ENCODE measurements at regions not wholly inside any gene's neighbourhood (a gene's known extent, or its start where the extent isn't known, plus 50 kb on each side); places are given as distances from the start of the nearest gene placed in this dataset.

DNA sequence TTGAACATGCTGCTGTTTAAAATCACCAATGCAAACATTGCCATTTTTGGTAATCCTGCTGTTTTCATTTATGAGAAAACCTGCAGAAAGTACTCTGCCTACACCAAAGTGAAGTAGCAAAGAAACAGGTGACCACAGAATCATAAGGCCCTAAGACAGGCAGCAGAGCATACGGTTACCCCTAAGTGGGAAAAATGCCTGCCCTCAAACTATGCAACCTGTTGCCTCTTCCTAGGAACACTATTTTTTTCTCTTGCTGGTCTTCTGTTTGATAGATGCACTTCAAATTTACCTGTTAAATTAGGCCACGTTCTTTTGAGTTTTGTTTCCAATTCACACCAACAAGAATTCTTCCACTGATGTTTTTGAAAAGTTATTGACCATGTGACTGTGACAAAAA, 89.5 kb upstream of the RAB4A start:
- DNase-seq (no peak), ATAC-seq (no peak)
- no peaks in the 10 kb centered on the region for H3K9me3 ChIP-seq
- intact Hi-C loops (cut with DNase I) = no loop called here
- no peaks in the 10 kb centered on the region for H3K36me3 ChIP-seq (ENCODE audit: insufficient read depth in 1 of 2, low read depth in 1 of 2)
- no peaks in the 10 kb centered on the region for H3K4me1 ChIP-seq
- H3K27me3 ChIP-seq (ENCODE audit: insufficient read depth in 3 of 3, low read length in 2 of 3) = no peaks in the 10 kb centered on the region
- no peak overlapping the region for H3K27ac ChIP-seq
- 90 to 94% (median 92%) methylated on average over 2 of the region's 2 CpGs for WGBS, 3 donors
- TF ChIP-seq, protein P1, sequence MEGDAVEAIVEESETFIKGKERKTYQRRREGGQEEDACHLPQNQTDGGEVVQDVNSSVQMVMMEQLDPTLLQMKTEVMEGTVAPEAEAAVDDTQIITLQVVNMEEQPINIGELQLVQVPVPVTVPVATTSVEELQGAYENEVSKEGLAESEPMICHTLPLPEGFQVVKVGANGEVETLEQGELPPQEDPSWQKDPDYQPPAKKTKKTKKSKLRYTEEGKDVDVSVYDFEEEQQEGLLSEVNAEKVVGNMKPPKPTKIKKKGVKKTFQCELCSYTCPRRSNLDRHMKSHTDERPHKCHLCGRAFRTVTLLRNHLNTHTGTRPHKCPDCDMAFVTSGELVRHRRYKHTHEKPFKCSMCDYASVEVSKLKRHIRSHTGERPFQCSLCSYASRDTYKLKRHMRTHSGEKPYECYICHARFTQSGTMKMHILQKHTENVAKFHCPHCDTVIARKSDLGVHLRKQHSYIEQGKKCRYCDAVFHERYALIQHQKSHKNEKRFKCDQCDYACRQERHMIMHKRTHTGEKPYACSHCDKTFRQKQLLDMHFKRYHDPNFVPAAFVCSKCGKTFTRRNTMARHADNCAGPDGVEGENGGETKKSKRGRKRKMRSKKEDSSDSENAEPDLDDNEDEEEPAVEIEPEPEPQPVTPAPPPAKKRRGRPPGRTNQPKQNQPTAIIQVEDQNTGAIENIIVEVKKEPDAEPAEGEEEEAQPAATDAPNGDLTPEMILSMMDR (IDR thresholded peaks at IDR 0.05) = no peak
- H3K4me3 ChIP-seq = no peak overlapping the region

DNA sequence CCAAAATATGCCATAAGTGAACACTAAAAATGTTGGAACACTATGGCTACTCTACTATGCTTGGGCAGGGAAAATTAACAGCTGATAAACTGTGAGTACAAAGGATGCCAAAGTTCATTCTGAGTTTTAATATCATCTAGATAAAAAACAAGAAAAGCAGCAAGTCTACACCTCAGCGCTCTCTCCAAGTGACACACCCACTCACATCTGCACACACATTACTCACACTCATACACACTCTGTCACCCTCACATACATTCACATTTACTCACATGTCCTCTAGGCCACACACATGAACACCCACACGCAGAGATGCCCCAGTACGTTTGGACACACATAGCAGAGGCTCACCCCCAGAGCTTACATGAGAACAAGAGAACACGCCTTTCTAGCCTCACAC, 87.3 kb upstream of the RAB4A start:
- intact Hi-C loops (cut with DNase I) = no loop called here
- DNase-seq (no peak), ATAC-seq (no peak)
- H3K4me3 ChIP-seq = no peak overlapping the region
- H3K4me1 ChIP-seq = no peaks in the 10 kb centered on the region
- no peaks in the 10 kb centered on the region for H3K27me3 ChIP-seq (ENCODE audit: insufficient read depth in 3 of 3, low read length in 2 of 3)
- no peaks in the 10 kb centered on the region for H3K36me3 ChIP-seq (ENCODE audit: insufficient read depth in 1 of 2, low read depth in 1 of 2)
- 93 to 96% (median 93%) methylated on average over 4 of the region's 4 CpGs for WGBS, 3 donors
- TF ChIP-seq, protein P1 (IDR thresholded peaks at IDR 0.05) = no peak
- H3K9me3 ChIP-seq = no peaks in the 10 kb centered on the region
- H3K27ac ChIP-seq = no peak overlapping the region

- intact Hi-C loops (cut with DNase I) = no loop called here
- Histone ChIP-seq H3K27me3 (ENCODE audit: insufficient read depth in 3 of 3, low read length in 2 of 3) (no peaks in the 10 kb centered on the region), H3K4me3 (no peak overlapping the region), H3K27ac (no peak overlapping the region), H3K9me3 (no peaks in the 10 kb centered on the region), H3K4me1 (no peaks in the 10 kb centered on the region), H3K36me3 (ENCODE audit: insufficient read depth in 1 of 2, low read depth in 1 of 2) (no peaks in the 10 kb centered on the region)
- DNase-seq (no peak), ATAC-seq (no peak)
- TF ChIP-seq, protein P1 (IDR thresholded peaks at IDR 0.05) = no peak
- WGBS, 3 donors = 80 to 91% (median 88%) methylated on average over 4 of the region's 4 CpGs
Measured at GRCh38 chr1:229184066-229184465, 86.8 kb upstream of the RAB4A start.

DNA sequence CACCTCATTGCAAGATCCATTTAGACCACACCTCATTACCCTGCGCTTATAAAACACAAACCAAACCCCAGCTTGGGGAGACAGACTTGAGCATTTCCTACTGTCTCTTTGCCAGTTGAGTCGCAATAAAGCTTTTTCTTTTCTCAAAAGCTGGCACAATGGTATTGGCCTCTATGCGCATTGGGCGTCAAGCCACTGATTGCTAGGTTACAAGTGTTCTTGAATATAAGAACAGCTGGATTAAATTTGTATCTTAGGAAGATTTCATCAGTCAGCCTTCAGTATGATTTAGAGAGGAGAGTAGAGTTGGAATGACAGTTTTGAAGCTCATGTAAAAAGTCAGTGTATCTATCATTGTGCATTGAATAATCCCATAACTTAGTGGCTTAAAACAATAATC, 84.9 kb upstream of the RAB4A start:
- WGBS, 3 donors = 86 to 96% (median 89%) methylated on average over 4 of the region's 4 CpGs
- H3K27ac ChIP-seq = no peak overlapping the region
- TF ChIP-seq, protein P1 (IDR thresholded peaks at IDR 0.05) = no peak
- no peak for DNase-seq
- no peak overlapping the region for H3K4me3 ChIP-seq
- no peaks in the 10 kb centered on the region for H3K36me3 ChIP-seq (ENCODE audit: insufficient read depth in 1 of 2, low read depth in 1 of 2)
- H3K4me1 ChIP-seq = no peaks in the 10 kb centered on the region
- no peak for ATAC-seq
- intact Hi-C loops (cut with DNase I) = no loop called here
- H3K27me3 ChIP-seq (ENCODE audit: insufficient read depth in 3 of 3, low read length in 2 of 3) = no peaks in the 10 kb centered on the region
- H3K9me3 ChIP-seq = no peaks in the 10 kb centered on the region

DNA sequence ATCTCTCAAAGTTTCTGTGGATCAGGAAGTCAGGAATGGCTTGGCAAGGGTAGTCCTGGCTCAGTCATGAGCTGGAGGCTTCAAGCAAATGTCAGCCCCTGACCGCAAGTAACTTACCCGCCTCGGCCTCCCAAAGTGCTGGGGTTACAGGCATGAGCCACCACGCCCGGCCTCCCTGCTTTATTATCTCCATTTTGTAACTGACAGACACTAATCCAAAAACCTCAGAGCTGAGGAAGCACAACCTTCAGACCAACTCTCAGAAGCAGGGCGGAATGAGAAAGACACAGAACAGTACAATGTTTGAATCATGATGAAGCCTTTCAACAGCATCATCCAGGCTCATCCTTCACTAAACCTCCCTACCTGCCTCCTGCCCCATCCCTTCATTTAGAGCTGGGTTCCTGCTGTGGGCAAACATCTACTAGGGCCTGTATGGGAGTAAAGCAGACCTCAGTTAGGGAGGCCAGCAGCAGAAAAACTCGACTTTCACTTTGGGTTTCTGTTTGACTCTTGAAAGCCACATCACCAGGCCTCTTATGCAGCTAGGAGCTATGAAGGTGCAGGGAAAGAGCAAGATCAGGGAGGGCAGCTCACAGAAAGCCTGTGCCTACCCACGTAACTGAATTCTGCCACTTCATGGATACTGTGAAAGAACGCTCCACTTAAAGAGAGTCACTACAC, 84.4 kb upstream of the RAB4A start:
- H3K4me1 ChIP-seq = no peaks in the 10 kb centered on the region
- H3K27ac ChIP-seq = no peak overlapping the region
- intact Hi-C loops (cut with DNase I) = no loop called here
- H3K36me3 ChIP-seq (ENCODE audit: insufficient read depth in 1 of 2, low read depth in 1 of 2) = no peaks in the 10 kb centered on the region
- H3K4me3 ChIP-seq = no peak overlapping the region
- 93 to 96% (median 94%) methylated on average over 9 of the region's 9 CpGs for WGBS, 3 donors
- ATAC-seq (no peak), DNase-seq (no peak)
- no peaks in the 10 kb centered on the region for H3K9me3 ChIP-seq
- TF ChIP-seq, protein P1 (IDR thresholded peaks at IDR 0.05) = no peak
- H3K27me3 ChIP-seq (ENCODE audit: insufficient read depth in 3 of 3, low read length in 2 of 3) = no peaks in the 10 kb centered on the region

Data from psoas muscle (tissue), 7 donors.